SKM-1 (cell line): ENCODE measurements at regions not wholly inside any gene's neighbourhood (a gene's known extent, or its start where the extent isn't known, plus 50 kb on each side); places are given as distances from the start of the nearest gene placed in this dataset.
A peak's percentile ranks its signal among the peaks of the same experiment; 100 is the strongest.
"Not testable (repeated sequence)": the region's sequence is repeated elsewhere in the genome, so short reads cannot be mapped to it uniquely, and the experiment has no call there.

Experiments used
- DNase-seq: peaks from one replicate; lab custom pipeline; 2025; ENCODE audit not compliant: unreplicated experiment; lab: John Stamatoyannopoulos, UW

GRCh38 chr3:153539263-153539662, 377.2 kb downstream of the RAP2B start:
- no peak for DNase-seq

GRCh38 chr3:153545471-153545870, 383.4 kb downstream of the RAP2B start:
- DNase-seq, result no peak

GRCh38 chr3:153547970-153548369, 385.9 kb downstream of the RAP2B start:
- no peak for DNase-seq

GRCh38 chr3:153549686-153550085, 387.7 kb downstream of the RAP2B start:
- DNase-seq, result not testable (repeated sequence)

- DNase-seq, result no peak
Measured at GRCh38 chr3:153551536-153552285, 389.7 kb downstream of the RAP2B start.

GRCh38 chr3:153552887-153553604, 391.0 kb downstream of the RAP2B start:
- DNase-seq, result no peak

- DNase-seq, result no peak
Measured at GRCh38 chr3:153553605-153553945, 391.5 kb downstream of the RAP2B start.

GRCh38 chr3:153555919-153556318, 393.9 kb downstream of the RAP2B start:
- no peak for DNase-seq

GRCh38 chr3:153559366-153559765, 397.3 kb downstream of the RAP2B start:
- not testable (repeated sequence) for DNase-seq

GRCh38 chr3:153567011-153567410, 405.0 kb downstream of the RAP2B start:
- DNase-seq, result no peak

- no peak for DNase-seq
Measured at GRCh38 chr3:153567556-153567955, 405.5 kb downstream of the RAP2B start.

GRCh38 chr3:153570481-153570880, 408.5 kb downstream of the RAP2B start:
- DNase-seq, result not testable (repeated sequence)

GRCh38 chr3:153572165-153572564, 410.1 kb downstream of the RAP2B start:
- DNase-seq, result no peak

GRCh38 chr3:153572654-153573053, 410.6 kb downstream of the RAP2B start:
- no peak for DNase-seq

- DNase-seq, result no peak
Measured at GRCh38 chr3:153573481-153573880, 411.5 kb downstream of the RAP2B start.

- DNase-seq, result no peak
Measured at GRCh38 chr3:153574445-153574844, 412.4 kb downstream of the RAP2B start.

GRCh38 chr3:153577059-153577736, 415.2 kb downstream of the RAP2B start:
- no peak for DNase-seq

GRCh38 chr3:153578046-153578445, 416.0 kb downstream of the RAP2B start:
- no peak for DNase-seq

- DNase-seq, result no peak
Measured at GRCh38 chr3:153590051-153590450, 428.0 kb downstream of the RAP2B start.

- DNase-seq, result peak; percentile 78
Measured at GRCh38 chr3:153591561-153592245, 429.7 kb downstream of the RAP2B start.

GRCh38 chr3:153595186-153595815, 433.3 kb downstream of the RAP2B start:
- DNase-seq, result peak; percentile 12
